H1 (cell line): ENCODE measurements at regions not wholly inside any gene's neighbourhood (a gene's known extent, or its start where the extent isn't known, plus 50 kb on each side); places are given as distances from the start of the nearest gene placed in this dataset.

Experiments used
- CTCF ChIA-PET: fragments of 300-600 bp; sonication (Branson Sonifier 250); formaldehyde crosslinking; loops from one replicate; lab custom pipeline; 2021; ENCODE audit not compliant: partially characterized antibody; lab: Charles Lee
- POLR2A ChIA-PET: fragments of 300-600 bp; sonication (Branson Sonifier 250); formaldehyde crosslinking; loops from one replicate; lab custom pipeline; 2021; ENCODE audit warnings: inconsistent platforms; ENCODE audit not compliant: partially characterized antibody; lab: Charles Lee
- DNase-seq, 2 experiments: peaks; one replicate each; pipeline versions ENCODE4 v3.0.0 to v3.0.0-alpha.2; 2010 to 2022; ENCODE audit warnings: low spot score in 2 of 2, low read depth in 1 of 2, mixed read lengths in 1 of 2
- FAIRE-seq: peaks from 2 replicates; lab custom pipeline; 2011; peaks lifted over from hg19 to GRCh38; lab: Jason Lieb, UNC
- H2AFZ ChIP-seq: 2 replicates; pipeline ENCODE4 v1.8.1; 2012; ENCODE audit warnings: low read length, inconsistent platforms
- H2AK5ac ChIP-seq: 2 replicates; pipeline ENCODE4 v1.6.1; 2013; ENCODE audit warnings: low read depth, low read length
- H2BK120ac ChIP-seq: replicated peaks from 2 replicates; pipeline ENCODE3; 2013; ENCODE audit warnings: low read depth, low read length, inconsistent platforms
- H2BK12ac ChIP-seq: 2 replicates; pipeline ENCODE4 v1.6.1; 2013; ENCODE audit warnings: low read depth, low read length
- H2BK15ac ChIP-seq: 2 replicates; pipeline ENCODE4 v1.6.1; 2013; ENCODE audit warnings: low read length
- H2BK20ac ChIP-seq: 2 replicates; pipeline ENCODE4 v1.6.1; 2013; ENCODE audit warnings: low read length
- H2BK5ac ChIP-seq: 2 replicates; pipeline ENCODE4 v1.6.1; 2013; ENCODE audit warnings: low read depth, low read length
- H3K14ac ChIP-seq: 2 replicates; pipeline ENCODE4 v1.6.1; 2013; ENCODE audit warnings: inconsistent platforms; ENCODE audit not compliant: insufficient read length
- H3K18ac ChIP-seq: 2 replicates; pipeline ENCODE4 v1.6.1; 2013; ENCODE audit warnings: low read length; ENCODE audit errors: extremely low read depth
- H3K23ac ChIP-seq: 2 replicates; pipeline ENCODE4 v1.6.1; 2013; ENCODE audit warnings: inconsistent platforms; ENCODE audit not compliant: insufficient read length
- H3K23me2 ChIP-seq: 2 replicates; pipeline ENCODE4 v1.6.1; 2013; ENCODE audit warnings: low read depth, low read length
- H3K27ac ChIP-seq: 2 replicates; pipeline ENCODE4 v1.6.1; 2011; ENCODE audit warnings: low read depth, low read length, inconsistent platforms
- H3K27me3 ChIP-seq, 4 experiments: replicated peaks in 1 of 4; 1 replicate in 1 of 4; 2 replicates in 3 of 4; pipeline versions ENCODE4 v1.6.1 to v1.8.1; 2011 to 2013; ENCODE audit warnings: low read length in 3 of 4, mild to moderate bottlenecking in 3 of 4, inconsistent platforms in 2 of 4, mixed read lengths in 2 of 4, moderate library complexity in 1 of 4; ENCODE audit not compliant: control insufficient read depth in 3 of 4, insufficient read depth in 3 of 4; ENCODE audit errors: extremely low read depth in 1 of 4
- H3K36me3 ChIP-seq, 4 experiments: 2 replicates each; pipeline versions ENCODE4 v1.6.1 to v1.8.1; 2011 to 2013; ENCODE audit warnings: mild to moderate bottlenecking in 4 of 4, low read length in 3 of 4, moderate library complexity in 2 of 4, control low read depth in 1 of 4, inconsistent platforms in 1 of 4; ENCODE audit not compliant: insufficient read depth in 4 of 4, control insufficient read depth in 2 of 4
- H3K4ac ChIP-seq: replicated peaks from 2 replicates; pipeline ENCODE3; 2013; ENCODE audit warnings: low read length, low read depth, mixed read lengths, inconsistent platforms; ENCODE audit not compliant: insufficient read length
- H3K4me1 ChIP-seq, 4 experiments: replicated peaks in 1 of 4; 1 replicate in 1 of 4; 2 replicates in 3 of 4; pipeline versions ENCODE4 v1.6.1 to v1.8.1; 2011 to 2013; ENCODE audit warnings: low read length in 3 of 4, inconsistent platforms in 2 of 4, mixed read lengths in 1 of 4; ENCODE audit not compliant: insufficient read depth in 4 of 4, control insufficient read depth in 3 of 4
- H3K4me2 ChIP-seq, 2 experiments: 2 replicates each; pipeline versions ENCODE4 v1.6.1 to v1.8.1; 2011 to 2013; ENCODE audit warnings: low read depth in 2 of 2, low read length in 2 of 2, control low read depth in 1 of 2, inconsistent platforms in 1 of 2, mild to moderate bottlenecking in 1 of 2; ENCODE audit not compliant: insufficient read depth in 1 of 2
- H3K4me3 ChIP-seq, 4 experiments: fragments of 200-600, 300-600 bp in 1 of 4; sonication (generic), shearing (Covaris generic), sonication (Bioruptor Twin) in 1 of 4; 2 replicates each; pipeline versions ENCODE4 v1.5.1 to v1.8.1; 2011 to 2016; ENCODE audit warnings: low read length in 4 of 4, low read depth in 3 of 4, control low read depth in 2 of 4, inconsistent platforms in 2 of 4, mild to moderate bottlenecking in 2 of 4, mixed read lengths in 1 of 4, moderate library complexity in 1 of 4; ENCODE audit not compliant: insufficient read depth in 2 of 4; ENCODE audit errors: extremely low read depth in 1 of 4
- H3K56ac ChIP-seq: replicated peaks from 2 replicates; pipeline ENCODE3; 2013; ENCODE audit warnings: low read depth, mild to moderate bottlenecking, mixed read lengths, low read length, inconsistent platforms; ENCODE audit not compliant: insufficient read length
- H3K79me1 ChIP-seq: 2 replicates; pipeline ENCODE4 v1.6.1; 2013; ENCODE audit warnings: low read depth, low read length, control low read depth
- H3K79me2 ChIP-seq, 2 experiments: 2 replicates each; pipeline versions ENCODE4 v1.6.1 to v1.8.1; 2012 to 2013; ENCODE audit warnings: low read length in 2 of 2, mild to moderate bottlenecking in 2 of 2, inconsistent platforms in 1 of 2; ENCODE audit not compliant: insufficient read depth in 2 of 2, control insufficient read depth in 1 of 2
- H3K9ac ChIP-seq, 4 experiments: replicated peaks in 1 of 4; 1 replicate in 1 of 4; 2 replicates in 3 of 4; pipeline versions ENCODE4 v1.6.1 to v1.8.1; 2011 to 2013; ENCODE audit warnings: low read depth in 3 of 4, low read length in 3 of 4, control low read depth in 2 of 4, mild to moderate bottlenecking in 2 of 4, moderate library complexity in 2 of 4, inconsistent platforms in 1 of 4; ENCODE audit errors: extremely low read depth in 1 of 4
- H3K9me3 ChIP-seq, 2 experiments: 2 replicates each; pipeline versions ENCODE4 v1.6.1 to v1.8.1; 2012 to 2013; ENCODE audit warnings: mild to moderate bottlenecking in 2 of 2, moderate library complexity in 2 of 2, control low read depth in 1 of 2, inconsistent platforms in 1 of 2, low read depth in 1 of 2, low read length in 1 of 2, mixed read lengths in 1 of 2; ENCODE audit not compliant: insufficient read depth in 2 of 2
- H4K20me1 ChIP-seq, 2 experiments: replicated peaks in 1 of 2; 2 replicates each; pipeline versions ENCODE3 to v1.8.1; 2011 to 2013; ENCODE audit warnings: inconsistent platforms in 2 of 2, low read length in 2 of 2, mild to moderate bottlenecking in 1 of 2; ENCODE audit not compliant: insufficient read depth in 2 of 2, control insufficient read depth in 1 of 2
- H4K5ac ChIP-seq: 2 replicates; pipeline ENCODE4 v1.6.1; 2013; ENCODE audit warnings: low read length, low read depth, mixed read lengths, inconsistent platforms; ENCODE audit not compliant: insufficient read length
- H4K8ac ChIP-seq: 2 replicates; pipeline ENCODE4 v1.8.0; 2013; ENCODE audit warnings: mild to moderate bottlenecking, moderate library complexity, low read length, inconsistent platforms; ENCODE audit not compliant: insufficient read depth; ENCODE audit errors: extremely low read depth
- H4K91ac ChIP-seq: replicated peaks from 2 replicates; pipeline ENCODE3; 2013; ENCODE audit warnings: low read length, mixed read lengths, inconsistent platforms; ENCODE audit not compliant: insufficient read length
- BRCA1 ChIP-seq: IDR thresholded peaks from 2 replicates; pipeline ENCODE4 v1.6.1; 2012; ENCODE audit warnings: low read depth, low read length, improper control_type of control experiment
- EZH2 ChIP-seq: fragments of 200-600 bp; sonication (generic); IDR thresholded peaks from 2 replicates; pipeline ENCODE4 v1.7.1; 2012; ENCODE audit warnings: low read depth, mild to moderate bottlenecking, moderate library complexity, low read length, inconsistent platforms; ENCODE audit not compliant: severe bottlenecking
- SIX5 ChIP-seq: IDR thresholded peaks from 2 replicates; pipeline ENCODE4 v1.6.1; 2011; ENCODE audit warnings: mild to moderate bottlenecking, low read depth, low read length
- TAF1 ChIP-seq: IDR thresholded peaks from 2 replicates; pipeline ENCODE4 v1.6.1; 2011; ENCODE audit warnings: mild to moderate bottlenecking, low read depth, low read length
- WGBS, 2 experiments: shearing (Covaris generic) in 1 of 2; methylation state at CpG; one replicate each; pipeline versions ENCODE4 v1.1.6 to v1.1.7; 2013 to 2015; ENCODE audit warnings: low lambda C conversion rate in 2 of 2, mixed read lengths in 2 of 2, inconsistent platforms in 1 of 2, low coverage in 1 of 2, missing lambda C conversion rate in 1 of 2; ENCODE audit not compliant: insufficient replicate concordance in 2 of 2, insufficient coverage in 1 of 2, insufficient read length in 1 of 2; ENCODE audit errors: extremely low coverage in 1 of 2, missing lambda C conversion rate in 1 of 2; 5-methylcytosine and 5-hydroxymethylcytosine counted together
- TF ChIP-seq, protein P1 (sequence below), 3 experiments: IDR thresholded peaks; 1 replicate in 2 of 3; 2 replicates in 1 of 3; pipeline versions ENCODE4 v1.5.1 to v1.6.1; 2011; ENCODE audit warnings: low read length in 3 of 3, mild to moderate bottlenecking in 3 of 3, inconsistent platforms in 2 of 3, low read depth in 1 of 3, moderate library complexity in 1 of 3; ENCODE audit not compliant: insufficient read depth in 1 of 3; ENCODE audit errors: control extremely low read depth in 1 of 3

DNA sequence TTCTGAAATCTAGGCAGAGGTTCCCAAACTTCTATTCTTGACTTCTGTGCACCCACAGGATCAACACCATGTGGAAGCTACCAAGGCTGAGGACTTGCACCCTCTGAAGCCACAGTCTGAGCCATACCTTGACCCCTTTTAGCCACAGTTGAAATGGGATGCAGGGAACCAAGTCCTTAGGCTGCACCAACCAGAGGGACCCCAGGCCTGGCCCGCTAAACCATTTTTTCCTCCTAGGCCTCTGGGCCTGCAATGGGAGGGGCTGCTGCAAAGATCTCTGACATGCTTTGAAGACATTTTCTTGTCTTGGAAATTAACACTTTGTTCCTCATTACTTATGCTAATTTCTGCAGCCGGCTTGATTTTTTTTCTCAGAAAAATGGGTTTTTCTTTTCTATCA lies 133.9 kb upstream of the TSPAN8 start:
- H3K9ac ChIP-seq, result no peak overlapping the region
- no peak overlapping the region for H4K8ac ChIP-seq
- H4K91ac ChIP-seq, result no peak overlapping the region
- H4K20me1 ChIP-seq, result no peaks in the 10 kb centered on the region
- 83% methylated on average over 2 of the region's 2 CpGs; no CpG with 5 or more reads in 1 of the 2 experiments for WGBS, 2 experiments
- H3K18ac ChIP-seq, result no peak overlapping the region
- H3K56ac ChIP-seq, result no peak overlapping the region
- FAIRE-seq, result no peak
- no peak overlapping the region for H2BK12ac ChIP-seq
- peaks cover 0 to 4% (median 0%) of the 10 kb centered on the region in 4 experiments; a peak in 1 of 8 replicates for H3K36me3 ChIP-seq
- no peak overlapping the region for H3K23ac ChIP-seq
- no peak overlapping the region for H2AFZ ChIP-seq
- no peak overlapping the region for H2BK20ac ChIP-seq
- no peaks in the 10 kb centered on the region for H3K79me1 ChIP-seq
- H3K4me1 ChIP-seq, result no peaks in the 10 kb centered on the region
- CTCF ChIA-PET, result interaction anchor here (0.6 kb wide), 1 partner anchor 459 kb away, joined by 6 read pairs; no protein-coding TSS in a partner anchor
- TF ChIP-seq, protein P1, sequence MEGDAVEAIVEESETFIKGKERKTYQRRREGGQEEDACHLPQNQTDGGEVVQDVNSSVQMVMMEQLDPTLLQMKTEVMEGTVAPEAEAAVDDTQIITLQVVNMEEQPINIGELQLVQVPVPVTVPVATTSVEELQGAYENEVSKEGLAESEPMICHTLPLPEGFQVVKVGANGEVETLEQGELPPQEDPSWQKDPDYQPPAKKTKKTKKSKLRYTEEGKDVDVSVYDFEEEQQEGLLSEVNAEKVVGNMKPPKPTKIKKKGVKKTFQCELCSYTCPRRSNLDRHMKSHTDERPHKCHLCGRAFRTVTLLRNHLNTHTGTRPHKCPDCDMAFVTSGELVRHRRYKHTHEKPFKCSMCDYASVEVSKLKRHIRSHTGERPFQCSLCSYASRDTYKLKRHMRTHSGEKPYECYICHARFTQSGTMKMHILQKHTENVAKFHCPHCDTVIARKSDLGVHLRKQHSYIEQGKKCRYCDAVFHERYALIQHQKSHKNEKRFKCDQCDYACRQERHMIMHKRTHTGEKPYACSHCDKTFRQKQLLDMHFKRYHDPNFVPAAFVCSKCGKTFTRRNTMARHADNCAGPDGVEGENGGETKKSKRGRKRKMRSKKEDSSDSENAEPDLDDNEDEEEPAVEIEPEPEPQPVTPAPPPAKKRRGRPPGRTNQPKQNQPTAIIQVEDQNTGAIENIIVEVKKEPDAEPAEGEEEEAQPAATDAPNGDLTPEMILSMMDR (IDR thresholded peaks at IDR 0.05; ENCODE audit: control extremely low read depth in 1 of 3, insufficient read depth in 1 of 3, low read depth in 1 of 3, low read length in 3 of 3), result no peak
- TF ChIP-seq BRCA1 (no peak), TAF1 (no peak), SIX5 (no peak), EZH2 (no peak)
- H3K4me2 ChIP-seq, result no peak overlapping the region
- H2BK15ac ChIP-seq, result no peak overlapping the region
- no peak overlapping the region for H3K4ac ChIP-seq
- no peak for DNase-seq
- H3K27me3 ChIP-seq, result no peaks in the 10 kb centered on the region
- no peak overlapping the region for H3K14ac ChIP-seq
- H3K4me3 ChIP-seq, result no peak overlapping the region
- no peak overlapping the region for H4K5ac ChIP-seq
- H3K23me2 ChIP-seq, result no peaks in the 10 kb centered on the region
- no peak overlapping the region for H3K27ac ChIP-seq
- POLR2A ChIA-PET, result no interaction called here
- no peak overlapping the region for H2BK5ac ChIP-seq
- no peaks in the 10 kb centered on the region for H3K79me2 ChIP-seq
- H2BK120ac ChIP-seq, result no peak overlapping the region
- no peak overlapping the region for H2AK5ac ChIP-seq
- peaks cover 13 to 14% of the 10 kb centered on the region in 2 experiments; a peak in 3 of 4 replicates for H3K9me3 ChIP-seq
